ENCODE measurements at regions not wholly inside any gene's neighbourhood (a gene's known extent, or its start where the extent isn't known, plus 50 kb on each side); places are given as distances from the start of the nearest gene placed in this dataset.

DNA sequence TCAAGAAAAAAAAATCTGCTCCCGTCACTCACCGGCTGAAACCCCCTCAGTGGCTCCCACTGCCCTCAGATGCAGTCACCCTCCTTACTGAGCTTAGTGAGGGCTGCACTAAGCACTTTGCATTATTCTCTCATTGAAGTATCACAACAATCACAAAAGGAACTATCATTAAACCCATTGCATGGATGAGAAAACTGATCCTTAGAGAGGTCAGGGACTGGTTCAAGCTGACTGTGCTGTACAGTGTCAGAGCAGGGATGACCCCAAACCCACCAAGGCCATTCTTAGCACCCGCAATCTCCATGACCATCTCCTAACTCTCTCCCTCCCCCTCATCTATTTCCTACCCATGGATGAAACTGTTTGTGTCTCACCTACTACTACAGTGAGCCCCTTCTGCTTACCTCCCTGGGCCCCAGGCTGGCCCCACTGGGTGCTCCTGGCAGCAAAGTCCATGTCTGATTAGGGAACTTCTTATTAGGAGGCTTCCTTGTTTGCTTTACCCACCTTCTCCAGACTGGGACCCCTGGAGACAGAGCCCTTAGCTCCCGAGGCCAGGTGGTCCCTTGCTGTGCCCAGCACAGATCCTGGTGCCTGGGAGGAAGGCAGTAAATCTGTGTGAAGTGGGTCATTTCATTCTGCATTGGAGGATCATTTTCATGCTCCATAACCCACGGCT is 139.3 kb upstream of the ID2 start:
- TF ChIP-seq, protein P1, sequence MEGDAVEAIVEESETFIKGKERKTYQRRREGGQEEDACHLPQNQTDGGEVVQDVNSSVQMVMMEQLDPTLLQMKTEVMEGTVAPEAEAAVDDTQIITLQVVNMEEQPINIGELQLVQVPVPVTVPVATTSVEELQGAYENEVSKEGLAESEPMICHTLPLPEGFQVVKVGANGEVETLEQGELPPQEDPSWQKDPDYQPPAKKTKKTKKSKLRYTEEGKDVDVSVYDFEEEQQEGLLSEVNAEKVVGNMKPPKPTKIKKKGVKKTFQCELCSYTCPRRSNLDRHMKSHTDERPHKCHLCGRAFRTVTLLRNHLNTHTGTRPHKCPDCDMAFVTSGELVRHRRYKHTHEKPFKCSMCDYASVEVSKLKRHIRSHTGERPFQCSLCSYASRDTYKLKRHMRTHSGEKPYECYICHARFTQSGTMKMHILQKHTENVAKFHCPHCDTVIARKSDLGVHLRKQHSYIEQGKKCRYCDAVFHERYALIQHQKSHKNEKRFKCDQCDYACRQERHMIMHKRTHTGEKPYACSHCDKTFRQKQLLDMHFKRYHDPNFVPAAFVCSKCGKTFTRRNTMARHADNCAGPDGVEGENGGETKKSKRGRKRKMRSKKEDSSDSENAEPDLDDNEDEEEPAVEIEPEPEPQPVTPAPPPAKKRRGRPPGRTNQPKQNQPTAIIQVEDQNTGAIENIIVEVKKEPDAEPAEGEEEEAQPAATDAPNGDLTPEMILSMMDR (IDR thresholded peaks at IDR 0.05) = no peak
- no peak for TF ChIP-seq POLR2A (IDR thresholded peaks at IDR 0.05)
